ENCODE measurements at regions not wholly inside any gene's neighbourhood (a gene's known extent, or its start where the extent isn't known, plus 50 kb on each side); places are given as distances from the start of the nearest gene placed in this dataset.

DNA sequence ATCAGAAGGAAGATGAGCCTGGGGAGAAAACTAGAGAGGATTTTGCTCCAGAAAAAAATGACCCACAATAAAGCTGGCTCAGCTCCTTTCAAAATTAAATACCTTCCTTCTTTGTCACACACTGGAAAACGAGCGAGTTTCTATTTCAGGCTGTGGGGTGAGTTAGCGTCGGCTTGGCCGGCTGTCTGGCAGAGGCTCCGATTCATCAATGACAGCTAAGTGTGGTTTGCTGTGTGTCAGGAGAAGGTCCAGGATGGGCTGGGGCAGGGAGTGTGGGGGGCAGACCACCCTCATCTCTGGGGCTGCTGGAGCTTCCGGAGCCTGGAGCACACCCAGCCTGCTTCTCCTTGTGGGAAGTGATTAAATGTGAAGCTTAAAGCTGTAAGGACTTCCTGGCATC, 120.2 kb downstream of the ETS2 start:
- Histone ChIP-seq H2AFZ (ENCODE audit: low read depth, low read length) (0 out of 2 replicates have a peak overlapping the region, but pooled peaks have one; percentile 1), H3K36me3 (ENCODE audit: insufficient read depth, low read length) (no peaks in the 10 kb centered on the region), H3K4me1 (ENCODE audit: insufficient read depth, low read length) (peaks cover 19% of the 10 kb centered on the region), H3K27ac (ENCODE audit: low read length) (peak overlapping the region; percentile 26; the same call in 1 of the 2 replicates), H3K4me3 (ENCODE audit: low read depth in 1 of 2, low read length in 2 of 2) (no peak overlapping the region), H3K4me2 (ENCODE audit: insufficient read depth, low read length) (peak overlapping the region; percentile 10; the same call in 1 of the 2 replicates), H4K20me1 (ENCODE audit: insufficient read depth, low read length) (no peaks in the 10 kb centered on the region), H3K79me2 (ENCODE audit: insufficient read depth, low read length) (no peaks in the 10 kb centered on the region), H3K9me3 (ENCODE audit: insufficient read depth, low read length, severe bottlenecking) (no peaks in the 10 kb centered on the region), H3K9ac (ENCODE audit: low read depth, low read length) (no peak overlapping the region), H3K27me3 (ENCODE audit: insufficient read depth, low read length, poor library complexity) (no peaks in the 10 kb centered on the region)
- ATAC-seq (ENCODE audit: insufficient read depth, low read depth), result peak; percentile 68
- TF ChIP-seq, protein P1, sequence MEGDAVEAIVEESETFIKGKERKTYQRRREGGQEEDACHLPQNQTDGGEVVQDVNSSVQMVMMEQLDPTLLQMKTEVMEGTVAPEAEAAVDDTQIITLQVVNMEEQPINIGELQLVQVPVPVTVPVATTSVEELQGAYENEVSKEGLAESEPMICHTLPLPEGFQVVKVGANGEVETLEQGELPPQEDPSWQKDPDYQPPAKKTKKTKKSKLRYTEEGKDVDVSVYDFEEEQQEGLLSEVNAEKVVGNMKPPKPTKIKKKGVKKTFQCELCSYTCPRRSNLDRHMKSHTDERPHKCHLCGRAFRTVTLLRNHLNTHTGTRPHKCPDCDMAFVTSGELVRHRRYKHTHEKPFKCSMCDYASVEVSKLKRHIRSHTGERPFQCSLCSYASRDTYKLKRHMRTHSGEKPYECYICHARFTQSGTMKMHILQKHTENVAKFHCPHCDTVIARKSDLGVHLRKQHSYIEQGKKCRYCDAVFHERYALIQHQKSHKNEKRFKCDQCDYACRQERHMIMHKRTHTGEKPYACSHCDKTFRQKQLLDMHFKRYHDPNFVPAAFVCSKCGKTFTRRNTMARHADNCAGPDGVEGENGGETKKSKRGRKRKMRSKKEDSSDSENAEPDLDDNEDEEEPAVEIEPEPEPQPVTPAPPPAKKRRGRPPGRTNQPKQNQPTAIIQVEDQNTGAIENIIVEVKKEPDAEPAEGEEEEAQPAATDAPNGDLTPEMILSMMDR (IDR thresholded peaks at IDR 0.05; ENCODE audit: borderline replicate concordance, extremely low read depth, low read length, poor library complexity, severe bottlenecking), result no peak
- TF ChIP-seq EZH2 (IDR thresholded peaks at IDR 0.05; ENCODE audit: borderline replicate concordance, low read depth, low read length, severe bottlenecking), result no peak
- DNase-seq, result peak; percentile 31

DNA sequence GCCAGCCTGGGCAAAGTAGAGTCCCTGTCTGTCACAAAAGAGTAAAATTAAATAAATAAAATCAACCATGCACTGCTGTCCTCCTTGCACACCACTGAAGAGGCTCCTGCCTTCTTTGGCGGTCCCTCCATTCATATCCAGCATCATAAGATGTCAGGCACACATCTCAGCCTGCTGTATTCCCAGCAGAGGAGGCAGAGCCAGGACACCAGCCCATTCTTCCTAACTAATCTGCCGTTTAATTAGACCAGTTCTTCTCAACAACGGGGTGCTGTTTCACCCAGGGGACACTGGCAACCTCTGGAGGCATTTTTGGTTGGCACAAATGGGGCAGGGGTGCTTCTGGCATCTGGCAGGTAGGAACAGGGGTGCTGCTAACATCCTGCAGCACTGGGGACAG, 119.7 kb downstream of the ETS2 start:
- DNase-seq (no peak), ATAC-seq (ENCODE audit: insufficient read depth, low read depth) (0 out of 3 replicates have a peak, but pooled peaks have one; percentile 23)
- Histone ChIP-seq H3K27me3 (ENCODE audit: insufficient read depth, low read length, poor library complexity) (no peaks in the 10 kb centered on the region), H3K4me2 (ENCODE audit: insufficient read depth, low read length) (peak overlapping the region; percentile 10; the same call in 1 of the 2 replicates), H4K20me1 (ENCODE audit: insufficient read depth, low read length) (no peaks in the 10 kb centered on the region), H3K4me3 (ENCODE audit: low read depth in 1 of 2, low read length in 2 of 2) (no peak overlapping the region), H2AFZ (ENCODE audit: low read depth, low read length) (no peak overlapping the region), H3K9ac (ENCODE audit: low read depth, low read length) (no peak overlapping the region), H3K27ac (ENCODE audit: low read length) (no peak overlapping the region), H3K4me1 (ENCODE audit: insufficient read depth, low read length) (peaks cover 19% of the 10 kb centered on the region), H3K79me2 (ENCODE audit: insufficient read depth, low read length) (no peaks in the 10 kb centered on the region), H3K9me3 (ENCODE audit: insufficient read depth, low read length, severe bottlenecking) (no peaks in the 10 kb centered on the region), H3K36me3 (ENCODE audit: insufficient read depth, low read length) (no peaks in the 10 kb centered on the region)
- TF ChIP-seq EZH2 (IDR thresholded peaks at IDR 0.05; ENCODE audit: borderline replicate concordance, low read depth, low read length, severe bottlenecking), result no peak
- TF ChIP-seq, protein P1 (IDR thresholded peaks at IDR 0.05; ENCODE audit: borderline replicate concordance, extremely low read depth, low read length, poor library complexity, severe bottlenecking), result no peak

DNA sequence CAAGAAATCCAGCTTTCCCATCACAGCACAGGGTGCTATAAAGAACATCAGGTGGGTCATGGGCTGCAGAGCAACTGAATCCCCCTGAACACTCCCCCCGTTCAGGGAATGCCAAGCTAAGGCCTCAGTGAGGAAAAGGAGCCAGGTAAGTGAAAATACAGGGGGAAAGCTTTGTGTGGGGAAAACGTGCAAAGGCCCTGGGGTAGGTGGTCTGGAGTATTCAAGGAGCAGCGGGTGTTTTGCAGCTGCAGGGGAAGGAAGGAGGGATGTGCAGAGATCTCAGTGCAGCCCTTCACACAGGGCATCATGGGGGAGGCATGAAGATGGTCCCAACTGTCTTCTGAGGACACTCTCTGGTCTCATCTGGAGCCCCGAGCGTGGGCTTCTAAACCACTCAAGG, 119.2 kb downstream of the ETS2 start:
- Histone ChIP-seq H3K36me3 (ENCODE audit: insufficient read depth, low read length) (no peaks in the 10 kb centered on the region), H3K79me2 (ENCODE audit: insufficient read depth, low read length) (no peaks in the 10 kb centered on the region), H3K4me1 (ENCODE audit: insufficient read depth, low read length) (peaks cover 19% of the 10 kb centered on the region), H3K9me3 (ENCODE audit: insufficient read depth, low read length, severe bottlenecking) (no peaks in the 10 kb centered on the region), H3K4me3 (ENCODE audit: low read depth in 1 of 2, low read length in 2 of 2) (no peak overlapping the region), H4K20me1 (ENCODE audit: insufficient read depth, low read length) (no peaks in the 10 kb centered on the region), H3K27me3 (ENCODE audit: insufficient read depth, low read length, poor library complexity) (no peaks in the 10 kb centered on the region), H3K4me2 (ENCODE audit: insufficient read depth, low read length) (no peak overlapping the region), H3K9ac (ENCODE audit: low read depth, low read length) (no peak overlapping the region), H3K27ac (ENCODE audit: low read length) (no peak overlapping the region), H2AFZ (ENCODE audit: low read depth, low read length) (no peak overlapping the region)
- no peak for DNase-seq
- no peak for ATAC-seq (ENCODE audit: insufficient read depth, low read depth)
- no peak for TF ChIP-seq EZH2 (IDR thresholded peaks at IDR 0.05; ENCODE audit: borderline replicate concordance, low read depth, low read length, severe bottlenecking)
- TF ChIP-seq, protein P1 (IDR thresholded peaks at IDR 0.05; ENCODE audit: borderline replicate concordance, extremely low read depth, low read length, poor library complexity, severe bottlenecking), result no peak

DNA sequence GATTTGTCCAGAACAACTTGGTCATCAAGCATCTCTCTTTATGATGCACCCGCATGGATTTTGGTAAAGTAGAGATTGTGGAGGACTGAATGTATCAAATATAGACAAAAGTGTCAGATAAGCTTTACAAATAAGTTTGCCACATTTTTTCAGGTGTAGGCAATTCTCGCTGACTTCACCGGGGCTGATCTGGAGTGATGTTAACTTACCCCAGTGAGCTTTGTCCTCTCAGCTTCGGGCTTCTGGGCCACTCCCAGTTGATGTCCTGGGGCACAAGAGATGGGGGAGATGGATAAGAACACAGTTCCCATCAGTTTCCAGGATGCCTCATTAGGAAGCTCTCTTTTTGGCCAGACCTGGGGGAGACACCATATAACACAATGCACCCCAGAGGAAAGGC, 117.7 kb downstream of the ETS2 start:
- Histone ChIP-seq H3K36me3 (ENCODE audit: insufficient read depth, low read length) (no peaks in the 10 kb centered on the region), H3K4me1 (ENCODE audit: insufficient read depth, low read length) (peaks cover 19% of the 10 kb centered on the region)
- no peak for TF ChIP-seq EZH2 (IDR thresholded peaks at IDR 0.05; ENCODE audit: borderline replicate concordance, low read depth, low read length, severe bottlenecking)
- TF ChIP-seq, protein P1 (IDR thresholded peaks at IDR 0.05; ENCODE audit: borderline replicate concordance, extremely low read depth, low read length, poor library complexity, severe bottlenecking), result no peak

More for the DNA sequence above, 117.7 kb downstream of the ETS2 start:
- H3K9me3 ChIP-seq (ENCODE audit: insufficient read depth, low read length, severe bottlenecking), result no peaks in the 10 kb centered on the region
- H3K4me3 ChIP-seq (ENCODE audit: low read depth in 1 of 2, low read length in 2 of 2), result no peak overlapping the region
- H3K79me2 ChIP-seq (ENCODE audit: insufficient read depth, low read length), result no peaks in the 10 kb centered on the region
- no peak overlapping the region for H3K27ac ChIP-seq (ENCODE audit: low read length)
- no peak overlapping the region for H2AFZ ChIP-seq (ENCODE audit: low read depth, low read length)
- no peaks in the 10 kb centered on the region for H3K27me3 ChIP-seq (ENCODE audit: insufficient read depth, low read length, poor library complexity)
- no peaks in the 10 kb centered on the region for H4K20me1 ChIP-seq (ENCODE audit: insufficient read depth, low read length)
- H3K4me2 ChIP-seq (ENCODE audit: insufficient read depth, low read length), result no peak overlapping the region
- no peak for ATAC-seq (ENCODE audit: insufficient read depth, low read depth)
- no peak for DNase-seq
- no peak overlapping the region for H3K9ac ChIP-seq (ENCODE audit: low read depth, low read length)
